HepG2 (cell line): ENCODE measurements at regions not wholly inside any gene's neighbourhood (a gene's known extent, or its start where the extent isn't known, plus 50 kb on each side); places are given as distances from the start of the nearest gene placed in this dataset.

ENCODE experiments used
- GRHL1 ChIP-seq: sonication (generic); formaldehyde crosslinking; conservative IDR thresholded peaks from 2 replicates; pipeline ENCODE4 v1.8.0; 2022; ENCODE audit warnings: missing genetic modification reagents
- NFATC3 ChIP-seq: sonication (generic); formaldehyde crosslinking; IDR thresholded peaks from 2 replicates; pipeline ENCODE4 v1.5.1; 2020; ENCODE audit warnings: mild to moderate bottlenecking, missing genetic modification reagents
- THAP11 ChIP-seq: IDR thresholded peaks from 2 replicates; pipeline ENCODE4 v1.6.1; 2016; ENCODE audit warnings: missing biosample characterization, missing genetic modification reagents
- ZNF276 ChIP-seq: sonication (generic); formaldehyde crosslinking; IDR thresholded peaks from 2 replicates; pipeline ENCODE4 v1.4.0; 2020; ENCODE audit warnings: mild to moderate bottlenecking, low read depth, missing genetic modification reagents
- ZNF580 ChIP-seq: IDR thresholded peaks from 2 replicates; pipeline ENCODE4 v1.6.1; 2016; ENCODE audit warnings: low read depth, borderline replicate concordance
- ZNF841 ChIP-seq: sonication (generic); formaldehyde crosslinking; IDR thresholded peaks from 2 replicates; pipeline ENCODE4 v1.8.1; 2023; ENCODE audit warnings: missing genetic modification reagents, borderline replicate concordance
- ZSCAN5A ChIP-seq: sonication (generic); formaldehyde crosslinking; IDR thresholded peaks from 2 replicates; pipeline ENCODE4 v1.8.0; 2022; ENCODE audit warnings: mild to moderate bottlenecking, missing genetic modification reagents, borderline replicate concordance

- no peak for TF ChIP-seq GRHL1 (CRISPR knock-in tag)
- no peak for TF ChIP-seq ZNF580 (CRISPR knock-in tag)
- TF ChIP-seq ZSCAN5A (CRISPR knock-in tag), result no peak
- TF ChIP-seq NFATC3 (CRISPR knock-in tag), result no peak
- TF ChIP-seq ZNF276 (CRISPR knock-in tag), result no peak
- TF ChIP-seq THAP11, result no peak
- TF ChIP-seq ZNF841, result no peak
These were observed 582.1 kb downstream of the ZEB2 start (continued) for GRCh38 chr2:143937723-143938350.
